Transverse colon (tissue), 4 donors: ENCODE measurements at regions not wholly inside any gene's neighbourhood (a gene's known extent, or its start where the extent isn't known, plus 50 kb on each side); places are given as distances from the start of the nearest gene placed in this dataset.

ENCODE experiments used
- EP300 ChIP-seq: sonication (generic); formaldehyde crosslinking; IDR thresholded peaks from one replicate; pipeline ENCODE4 v1.6.1; 2017; ENCODE audit warnings: antibody characterized with exemption, low read depth
- POLR2A ChIP-seq: fragments of 450-650 bp; IDR thresholded peaks from one replicate; pipeline ENCODE4 v1.6.1; 2016; ENCODE audit warnings: antibody characterized with exemption, mild to moderate bottlenecking, moderate library complexity
- POLR2AphosphoS5 ChIP-seq, 3 donors: sonication (generic); formaldehyde crosslinking; IDR thresholded peaks; one replicate each; pipeline ENCODE4 v1.6.1; 2016; ENCODE audit warnings: antibody characterized with exemption in 3 of 3
- TF ChIP-seq, protein P1 (sequence below), 5 experiments: fragments of 200-600 bp in 3 of 5; fragments of 450-650 bp in 2 of 5; sonication (generic) in 3 of 5; IDR thresholded peaks; 1 replicate in 2 of 5; 2 replicates in 3 of 5; pipeline ENCODE4 v1.5.1; 2016 to 2017; ENCODE audit warnings: antibody characterized with exemption in 5 of 5, inconsistent platforms in 3 of 5, mild to moderate bottlenecking in 2 of 5, moderate library complexity in 1 of 5

DNA sequence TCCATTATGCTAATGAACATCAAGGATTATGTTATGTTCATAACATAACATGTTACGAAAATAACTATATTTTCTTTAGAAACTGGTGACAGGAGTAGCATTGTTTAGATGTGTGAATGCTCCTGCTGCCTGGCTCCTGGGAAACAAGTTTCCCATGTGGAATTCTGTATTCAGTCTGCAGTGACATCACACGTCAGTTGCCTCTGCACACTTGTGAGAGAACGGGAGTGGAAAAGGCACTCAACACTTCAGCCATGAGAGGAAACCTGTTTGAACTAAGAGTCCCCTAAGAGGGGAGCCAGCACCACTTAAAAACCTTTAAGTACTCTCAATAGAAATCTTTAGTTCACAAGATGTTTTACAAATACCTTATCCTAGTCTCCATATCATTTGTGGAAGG, 140.3 kb upstream of the FAM20C start:
- TF ChIP-seq, protein P1, sequence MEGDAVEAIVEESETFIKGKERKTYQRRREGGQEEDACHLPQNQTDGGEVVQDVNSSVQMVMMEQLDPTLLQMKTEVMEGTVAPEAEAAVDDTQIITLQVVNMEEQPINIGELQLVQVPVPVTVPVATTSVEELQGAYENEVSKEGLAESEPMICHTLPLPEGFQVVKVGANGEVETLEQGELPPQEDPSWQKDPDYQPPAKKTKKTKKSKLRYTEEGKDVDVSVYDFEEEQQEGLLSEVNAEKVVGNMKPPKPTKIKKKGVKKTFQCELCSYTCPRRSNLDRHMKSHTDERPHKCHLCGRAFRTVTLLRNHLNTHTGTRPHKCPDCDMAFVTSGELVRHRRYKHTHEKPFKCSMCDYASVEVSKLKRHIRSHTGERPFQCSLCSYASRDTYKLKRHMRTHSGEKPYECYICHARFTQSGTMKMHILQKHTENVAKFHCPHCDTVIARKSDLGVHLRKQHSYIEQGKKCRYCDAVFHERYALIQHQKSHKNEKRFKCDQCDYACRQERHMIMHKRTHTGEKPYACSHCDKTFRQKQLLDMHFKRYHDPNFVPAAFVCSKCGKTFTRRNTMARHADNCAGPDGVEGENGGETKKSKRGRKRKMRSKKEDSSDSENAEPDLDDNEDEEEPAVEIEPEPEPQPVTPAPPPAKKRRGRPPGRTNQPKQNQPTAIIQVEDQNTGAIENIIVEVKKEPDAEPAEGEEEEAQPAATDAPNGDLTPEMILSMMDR (IDR thresholded peaks at IDR 0.05), result no peak
- TF ChIP-seq POLR2AphosphoS5 (IDR thresholded peaks at IDR 0.05) (no peak), POLR2A (no peak), EP300 (no peak)
